Mesenteric fat pad (tissue), 1 donor: ENCODE measurements at regions not wholly inside any gene's neighbourhood (a gene's known extent, or its start where the extent isn't known, plus 50 kb on each side); places are given as distances from the start of the nearest gene placed in this dataset.
"Not testable (repeated sequence)": the region's sequence is repeated elsewhere in the genome, so short reads cannot be mapped to it uniquely, and the experiment has no call there.

Source experiments
- DNase-seq: peaks from one replicate; pipeline ENCODE4 v3.0.0-alpha.2; 2020; ENCODE audit warnings: low spot score
- donor health status: DM: yes; HTN: yes; CAD: no.

DNA sequence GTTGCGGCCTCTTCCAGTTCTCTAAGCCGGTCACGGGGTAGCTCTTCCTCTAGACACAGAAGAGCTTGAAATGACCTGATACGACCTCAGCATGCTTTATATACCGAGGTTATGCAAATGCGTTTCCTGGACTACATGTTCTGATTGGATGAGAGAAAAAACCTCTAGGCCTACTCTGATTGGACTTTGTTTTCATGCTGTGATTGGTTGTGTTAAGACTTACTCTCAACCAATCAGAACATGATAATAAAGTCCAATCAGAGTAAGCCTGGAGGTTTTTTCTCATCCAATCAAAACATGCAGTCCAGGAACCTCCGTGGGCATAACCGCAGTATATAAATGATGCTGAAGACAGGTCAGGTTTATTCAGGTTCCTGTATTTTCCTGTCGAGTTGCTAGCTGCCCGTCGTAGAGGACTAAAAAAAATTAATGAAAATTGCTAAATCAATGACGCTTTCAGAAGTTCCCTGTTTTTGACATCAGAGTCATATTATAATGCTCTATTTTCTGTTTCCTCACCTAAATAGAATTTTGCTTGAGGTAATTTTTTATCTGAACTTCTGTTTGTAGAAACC is 177.4 kb downstream of the POTEB3 start:
- DNase-seq, result no peak

DNA sequence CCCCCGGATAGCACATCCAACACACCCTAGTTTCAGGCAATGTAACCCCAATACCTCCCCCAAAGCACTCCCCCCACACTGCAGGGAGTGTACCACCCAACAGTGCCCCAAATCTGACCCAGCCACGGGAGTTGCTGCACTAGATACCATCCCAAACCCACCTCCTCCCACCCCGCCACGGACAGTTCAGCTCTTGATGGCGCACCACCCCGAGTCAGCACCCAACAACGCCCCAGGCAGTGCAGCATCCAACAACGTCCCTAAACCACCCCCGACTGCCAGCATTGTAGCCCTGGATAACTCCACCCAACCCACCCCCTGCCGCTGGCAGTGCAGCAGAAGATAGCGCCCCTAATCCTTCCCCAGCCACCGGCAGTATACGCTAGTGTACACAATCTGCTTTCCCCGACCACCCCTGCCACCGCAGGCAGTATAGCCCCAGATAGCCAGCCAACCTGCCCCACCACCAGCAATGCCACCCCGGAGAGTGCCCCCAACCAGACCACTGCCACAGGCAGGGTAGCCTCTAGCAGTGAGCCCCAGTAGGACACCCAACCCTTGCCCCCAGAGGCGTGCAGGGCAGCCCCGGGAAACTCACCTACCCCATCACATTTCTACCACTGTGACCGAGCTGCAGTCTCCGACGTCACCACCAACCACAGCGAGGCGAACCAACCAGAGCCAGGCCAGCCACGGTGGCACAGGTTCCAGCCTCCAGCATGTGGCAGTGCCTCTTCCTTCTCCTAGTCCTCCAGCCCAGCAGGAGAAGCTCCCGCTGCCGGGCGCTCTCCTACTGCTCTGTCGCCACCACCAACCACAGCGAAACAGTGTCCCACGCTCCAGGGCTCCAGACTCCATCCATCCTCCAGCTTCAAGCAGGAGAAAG is 178.1 kb downstream of the POTEB3 start:
- DNase-seq, result peak; percentile 94

DNA sequence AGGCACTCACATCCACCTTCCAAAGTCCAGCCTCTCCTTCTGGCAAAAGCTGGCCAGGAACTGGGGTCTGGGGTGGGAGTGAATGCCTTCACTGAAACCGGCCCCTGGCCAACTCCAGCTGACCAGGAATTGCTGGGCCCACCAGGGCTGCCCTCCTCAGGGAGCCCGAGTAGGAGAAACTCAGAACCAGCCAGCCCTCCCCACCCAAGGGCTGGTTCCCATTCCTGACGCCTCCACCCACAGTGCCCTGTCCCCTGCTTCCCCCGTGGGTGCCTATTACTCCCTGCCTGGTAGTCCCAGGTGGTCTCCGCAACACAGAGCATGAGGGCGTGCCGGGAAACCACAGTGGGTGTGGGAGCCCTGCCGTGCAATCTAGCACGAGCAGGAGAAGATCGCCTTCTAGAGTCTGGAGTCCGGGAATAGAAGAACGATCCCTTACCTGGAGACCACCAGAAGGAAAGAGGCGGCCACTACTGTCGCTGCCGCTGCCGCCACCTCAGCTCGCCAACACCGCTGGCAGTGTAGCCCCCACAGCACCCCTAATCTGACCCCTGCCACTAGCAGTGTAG is 178.8 kb downstream of the POTEB3 start:
- peak; percentile 91 for DNase-seq

DNA sequence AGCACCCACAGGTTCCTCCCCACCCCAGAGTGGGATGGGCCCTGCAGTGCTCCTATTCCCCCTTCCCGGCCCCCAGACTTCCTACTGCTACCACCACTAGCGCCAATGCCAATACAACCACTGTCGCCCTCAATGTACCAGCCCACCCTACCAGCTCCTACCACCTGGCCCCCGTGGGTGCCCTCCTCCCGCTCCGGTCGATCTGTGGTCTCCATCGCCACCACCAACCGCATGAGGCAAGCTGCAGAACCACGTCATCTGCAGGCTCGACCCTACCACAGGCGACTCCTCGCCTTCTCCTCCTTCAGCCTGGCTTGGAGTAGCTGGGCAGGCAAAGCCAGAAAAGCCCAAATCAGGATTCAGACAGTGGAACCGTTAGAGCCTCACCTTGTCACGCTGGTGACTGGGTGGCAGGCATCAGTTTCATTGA is 179.3 kb downstream of the POTEB3 start:
- DNase-seq, result peak; percentile 92

DNA sequence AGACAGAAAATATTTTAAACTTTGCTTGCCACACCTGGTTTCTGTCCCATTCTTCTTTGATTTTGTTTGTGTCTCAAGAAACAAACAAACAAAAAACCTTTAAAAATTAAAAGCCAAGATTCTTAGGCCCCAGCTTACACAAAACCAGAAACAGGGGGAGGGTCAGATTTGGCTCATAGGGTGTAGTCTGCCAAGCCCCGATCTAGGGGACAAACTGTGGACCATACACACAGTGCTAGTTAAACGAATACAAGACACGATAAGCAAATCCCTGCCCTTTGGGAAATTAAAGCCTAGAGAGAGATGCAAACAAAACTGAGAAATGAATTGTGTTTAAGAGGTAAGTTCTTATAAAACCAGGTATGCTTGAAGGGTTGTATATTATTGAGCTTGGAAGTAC is 181.7 kb downstream of the POTEB3 start:
- not testable (repeated sequence) for DNase-seq

DNA sequence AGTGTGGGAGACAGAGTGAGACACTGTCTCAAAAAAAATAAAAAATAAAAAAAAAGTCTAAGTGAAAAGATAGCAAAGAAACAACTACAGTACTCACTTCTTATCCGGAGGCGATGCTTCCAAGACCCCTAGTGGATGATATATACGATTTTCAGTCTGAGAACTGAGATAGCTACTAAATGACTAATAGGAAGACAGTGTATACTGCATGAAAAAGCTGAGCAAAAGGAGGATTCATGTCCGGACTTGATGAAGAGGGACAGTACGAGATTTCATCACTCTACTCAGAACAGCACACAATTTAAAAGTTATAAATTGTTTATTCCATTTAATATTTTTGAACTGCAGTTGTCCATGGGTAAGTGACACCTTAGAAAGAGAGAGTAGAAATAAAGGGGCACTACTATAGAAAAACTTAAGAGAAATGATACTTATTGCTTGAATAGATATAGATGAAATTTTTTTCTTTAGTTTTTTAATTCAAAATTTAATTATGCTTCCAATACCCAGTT is 190.7 kb downstream of the POTEB3 start:
- DNase-seq, result not testable (repeated sequence)
